Stimulated activated naive CD8-positive, alpha-beta T cell treated with anti-CD3 and anti-CD28 coated beads, Interleukin-15, Interleukin-2, amounts not matched to agents 100 ng/mL and 50 ng/mL, for 24 hours (primary cell): ENCODE measurements at regions not wholly inside any gene's neighbourhood (a gene's known extent, or its start where the extent isn't known, plus 50 kb on each side); places are given as distances from the start of the nearest gene placed in this dataset.
"Not testable (repeated sequence)": the region's sequence is repeated elsewhere in the genome, so short reads cannot be mapped to it uniquely, and the experiment has no call there.

Experiments used
- H3K27ac Mint-ChIP-seq: one replicate; pipeline ENCODE4 v1.8.0; 2021; ENCODE audit warnings: mild to moderate bottlenecking, mixed read lengths
- H3K27me3 Mint-ChIP-seq: one replicate; pipeline ENCODE4 v1.8.0; 2021; ENCODE audit warnings: mixed read lengths
- H3K36me3 Mint-ChIP-seq: one replicate; pipeline ENCODE4 v1.8.0; 2021; ENCODE audit warnings: low read depth, mixed read lengths
- H3K4me1 Mint-ChIP-seq: one replicate; pipeline ENCODE4 v1.8.0; 2021; ENCODE audit warnings: low read depth, mixed read lengths
- H3K4me3 Mint-ChIP-seq: one replicate; pipeline ENCODE4 v1.8.0; 2021; ENCODE audit warnings: mild to moderate bottlenecking, mixed read lengths
- H3K9me3 Mint-ChIP-seq: one replicate; pipeline ENCODE4 v1.8.0; 2021; ENCODE audit warnings: mixed read lengths

DNA sequence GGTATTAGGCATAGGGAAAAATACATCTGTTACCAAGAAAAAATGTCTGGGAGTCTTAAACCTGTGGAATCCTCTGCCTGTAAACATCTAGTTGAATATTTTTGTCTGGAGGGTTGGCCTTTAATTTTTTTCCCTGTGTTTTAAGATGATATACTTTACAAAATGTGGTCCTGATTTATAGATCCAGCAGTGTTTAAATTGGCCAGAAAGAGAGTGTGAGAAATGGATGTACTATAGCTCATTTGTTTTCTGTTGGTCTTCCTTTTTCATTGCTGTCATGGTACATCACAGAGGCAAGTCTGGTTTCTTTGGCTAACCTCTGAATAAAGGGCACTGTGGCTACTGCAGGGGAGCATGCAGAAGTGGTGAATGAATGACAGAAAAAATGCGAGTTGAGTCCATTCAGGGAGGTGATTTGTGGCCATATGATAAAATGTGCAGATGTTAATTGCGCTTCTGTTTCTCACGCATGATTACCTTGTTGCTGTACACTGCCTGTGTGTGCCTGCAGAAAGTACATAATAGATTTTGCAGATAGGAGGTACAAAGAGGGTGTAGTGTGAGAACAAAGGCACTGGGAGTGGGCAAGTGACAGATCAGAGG lies 150.0 kb downstream of the NFKBIZ start:
- Mint-ChIP-seq H3K27me3 (no peaks in the 10 kb centered on the region), H3K36me3 (no peaks in the 10 kb centered on the region), H3K27ac (no peak overlapping the region), H3K9me3 (no peaks in the 10 kb centered on the region), H3K4me3 (no peak overlapping the region), H3K4me1 (peaks cover 38% of the 10 kb centered on the region)

DNA sequence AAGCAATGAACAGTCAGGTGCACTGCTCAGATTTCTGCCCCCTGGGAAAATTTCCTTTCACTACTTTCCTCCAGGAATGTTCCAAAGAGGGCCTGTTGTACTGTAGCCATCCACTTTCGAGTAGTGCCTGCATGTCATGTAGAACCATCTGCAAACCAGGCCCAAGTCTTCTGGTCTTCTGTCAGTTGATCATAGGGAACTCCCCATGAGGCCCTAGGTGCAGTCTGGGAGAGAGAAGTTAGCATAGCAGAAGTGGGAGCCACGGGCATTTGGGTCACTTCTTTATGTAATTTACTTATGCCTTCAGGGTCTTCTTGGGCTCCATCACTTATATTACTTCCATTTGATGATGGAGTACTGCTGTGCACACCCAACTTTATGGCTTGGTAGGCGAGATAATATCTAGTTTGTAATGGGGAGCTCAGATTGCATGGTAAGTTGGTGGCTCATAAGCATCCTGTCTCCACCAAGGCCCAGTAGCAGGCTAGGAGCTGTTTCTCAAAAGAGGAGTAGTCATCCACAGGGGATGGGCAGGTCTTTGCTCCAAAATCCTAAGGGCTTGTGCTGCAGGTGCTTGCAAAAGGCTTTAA lies 151.4 kb downstream of the NFKBIZ start:
- no peak overlapping the region for H3K4me3 Mint-ChIP-seq
- peaks cover 23% of the 10 kb centered on the region for H3K4me1 Mint-ChIP-seq
- H3K27me3 Mint-ChIP-seq = no peaks in the 10 kb centered on the region
- H3K9me3 Mint-ChIP-seq = no peaks in the 10 kb centered on the region
- H3K27ac Mint-ChIP-seq = no peak overlapping the region
- no peaks in the 10 kb centered on the region for H3K36me3 Mint-ChIP-seq

DNA sequence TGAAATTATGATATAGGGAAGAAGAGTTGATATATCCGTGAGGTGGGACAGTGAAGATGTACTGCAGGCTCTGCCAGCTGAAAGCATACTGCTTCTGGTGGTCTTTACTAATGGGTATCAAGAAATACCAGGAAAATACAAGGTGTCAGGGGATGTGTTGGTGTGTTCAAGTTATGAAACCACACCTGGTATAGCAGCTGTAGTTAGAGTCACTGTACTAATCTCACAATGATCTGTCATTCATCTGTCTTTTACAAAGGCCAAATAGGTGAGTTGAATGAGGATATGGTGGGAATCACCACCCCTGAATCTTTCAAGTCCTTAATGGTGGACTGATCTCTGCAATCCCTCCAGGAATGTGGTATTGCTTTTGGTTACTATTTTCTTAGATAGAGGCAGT lies 152.7 kb downstream of the NFKBIZ start:
- Mint-ChIP-seq H3K36me3 (no peaks in the 10 kb centered on the region), H3K9me3 (no peaks in the 10 kb centered on the region), H3K4me3 (no peak overlapping the region), H3K27me3 (no peaks in the 10 kb centered on the region), H3K4me1 (peaks cover 10% of the 10 kb centered on the region), H3K27ac (no peak overlapping the region)

DNA sequence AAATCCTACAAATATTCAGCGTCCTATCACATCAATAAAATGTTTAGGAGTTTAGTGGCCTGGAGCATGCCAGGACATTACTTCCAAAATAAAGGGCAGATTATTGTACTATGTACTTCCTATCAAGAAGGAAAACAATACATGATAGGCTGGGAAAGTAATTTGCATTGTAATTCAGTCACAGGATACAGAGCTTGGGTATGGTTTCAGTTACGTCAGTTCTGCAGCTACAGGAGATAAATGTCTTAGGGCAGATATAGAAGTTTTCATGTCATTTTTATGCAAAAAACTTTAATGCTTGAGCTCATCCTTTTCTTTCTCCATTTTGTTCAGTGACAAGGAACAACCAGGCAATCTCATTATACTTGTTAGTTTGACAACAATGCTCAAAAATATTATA lies 155.2 kb downstream of the NFKBIZ start:
- peaks cover under 1% of the 10 kb centered on the region for H3K4me1 Mint-ChIP-seq
- no peaks in the 10 kb centered on the region for H3K27me3 Mint-ChIP-seq
- no peak overlapping the region for H3K4me3 Mint-ChIP-seq
- peaks cover 4% of the 10 kb centered on the region for H3K9me3 Mint-ChIP-seq
- H3K36me3 Mint-ChIP-seq = no peaks in the 10 kb centered on the region
- no peak overlapping the region for H3K27ac Mint-ChIP-seq

DNA sequence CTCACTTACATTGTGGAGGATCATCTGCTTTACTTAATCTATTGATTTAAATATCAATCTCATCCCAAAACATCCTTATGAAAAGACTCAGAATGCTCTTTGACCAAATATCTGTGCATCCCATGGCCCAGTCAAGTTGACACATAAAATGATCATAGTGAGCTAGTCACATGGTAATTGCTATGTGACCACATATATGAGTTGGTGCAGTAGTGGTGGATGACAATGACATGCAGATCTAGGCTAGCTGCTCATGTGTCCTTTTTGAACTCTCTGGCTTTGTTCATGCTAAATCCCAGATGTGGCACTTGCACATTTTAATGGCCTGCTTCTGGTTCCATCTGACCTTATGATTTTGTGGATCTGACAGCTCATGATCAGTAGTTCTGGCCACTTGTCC lies 156.2 kb downstream of the NFKBIZ start:
- peaks cover 4% of the 10 kb centered on the region for H3K9me3 Mint-ChIP-seq
- H3K27me3 Mint-ChIP-seq = no peaks in the 10 kb centered on the region
- H3K36me3 Mint-ChIP-seq = no peaks in the 10 kb centered on the region
- H3K4me3 Mint-ChIP-seq = no peak overlapping the region
- H3K4me1 Mint-ChIP-seq = no peaks in the 10 kb centered on the region
- H3K27ac Mint-ChIP-seq = no peak overlapping the region

DNA sequence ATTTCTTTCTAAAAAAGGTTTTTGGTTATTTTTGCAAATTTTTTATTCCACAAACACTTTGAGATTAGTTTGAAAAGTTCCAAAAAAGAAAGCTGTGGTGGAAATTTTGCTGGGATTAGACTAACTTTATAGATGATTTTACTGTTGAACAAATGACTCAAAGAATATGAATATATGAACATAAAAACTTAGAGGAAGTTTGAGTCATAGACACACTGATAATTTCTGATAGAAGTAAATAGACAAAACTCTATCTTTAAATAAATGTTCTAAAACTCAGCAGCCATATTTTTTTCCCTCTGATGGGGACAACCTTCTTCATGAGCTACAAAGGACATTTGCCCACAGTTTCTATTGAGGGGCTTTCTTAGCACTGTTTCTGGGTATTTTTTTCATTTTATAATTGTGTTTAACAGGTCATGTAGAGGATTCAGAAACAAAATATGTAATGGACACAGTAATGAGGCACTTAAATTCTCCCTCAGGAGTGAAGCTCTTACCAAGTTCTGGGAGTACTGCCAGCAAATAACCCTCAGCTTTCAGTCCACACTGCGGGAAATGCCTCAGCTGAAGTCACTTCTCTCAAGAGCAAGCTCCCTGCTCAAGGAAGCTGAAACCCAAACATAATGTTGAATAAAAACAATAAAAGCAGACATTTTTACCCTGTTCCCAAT lies 157.6 kb downstream of the NFKBIZ start:
- Mint-ChIP-seq H3K27me3 (no peaks in the 10 kb centered on the region), H3K27ac (no peak overlapping the region), H3K9me3 (peaks cover 4% of the 10 kb centered on the region), H3K4me3 (no peak overlapping the region), H3K36me3 (no peaks in the 10 kb centered on the region), H3K4me1 (no peaks in the 10 kb centered on the region)

DNA sequence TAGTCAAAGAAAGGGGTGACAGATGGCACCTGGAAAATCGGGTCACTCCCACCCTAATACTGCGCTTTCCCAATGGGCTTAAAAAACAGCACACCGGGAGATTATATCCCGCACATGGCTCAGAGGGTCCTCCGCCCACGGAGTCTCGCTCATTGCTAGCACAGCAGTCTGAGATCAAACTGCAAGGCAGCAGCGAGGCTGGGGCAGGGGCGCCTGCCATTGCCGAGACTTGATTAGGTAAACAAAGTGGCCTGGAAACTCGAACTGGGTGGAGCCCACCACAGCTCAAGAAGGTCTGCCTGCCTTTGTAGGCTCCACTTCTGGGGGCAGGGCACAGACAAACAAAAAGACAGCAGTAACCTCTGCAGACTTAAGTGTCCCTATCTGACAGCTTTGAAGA lies 159.1 kb downstream of the NFKBIZ start:
- not testable (repeated sequence) for H3K27ac Mint-ChIP-seq, H3K27me3 Mint-ChIP-seq, H3K9me3 Mint-ChIP-seq, H3K4me3 Mint-ChIP-seq, H3K4me1 Mint-ChIP-seq, H3K36me3 Mint-ChIP-seq

DNA sequence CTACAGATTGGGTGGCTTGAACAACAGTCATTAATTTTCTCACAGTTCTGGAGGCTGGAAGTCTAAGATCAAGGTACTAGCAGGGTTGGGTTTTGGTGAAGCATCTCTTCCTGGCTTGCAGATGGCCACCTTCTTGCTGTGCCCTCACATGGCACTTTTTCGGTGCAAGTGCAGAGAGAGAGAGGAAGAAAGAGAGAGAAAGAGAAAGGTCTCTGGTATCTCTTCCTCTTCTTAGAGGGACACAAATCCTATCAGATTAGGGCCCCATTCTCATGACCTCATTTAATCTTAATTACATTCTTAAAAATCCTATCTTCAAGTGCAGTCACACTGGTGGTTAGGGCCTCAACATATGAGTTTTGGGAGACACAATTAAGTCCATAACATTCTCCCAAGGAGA lies 167.1 kb downstream of the NFKBIZ start:
- H3K4me1 Mint-ChIP-seq = peaks cover 40% of the 10 kb centered on the region
- H3K4me3 Mint-ChIP-seq = no peak overlapping the region
- peaks cover 4% of the 10 kb centered on the region for H3K9me3 Mint-ChIP-seq
- no peak overlapping the region for H3K27ac Mint-ChIP-seq
- H3K27me3 Mint-ChIP-seq = peaks cover 8% of the 10 kb centered on the region
- H3K36me3 Mint-ChIP-seq = peaks cover 3% of the 10 kb centered on the region

DNA sequence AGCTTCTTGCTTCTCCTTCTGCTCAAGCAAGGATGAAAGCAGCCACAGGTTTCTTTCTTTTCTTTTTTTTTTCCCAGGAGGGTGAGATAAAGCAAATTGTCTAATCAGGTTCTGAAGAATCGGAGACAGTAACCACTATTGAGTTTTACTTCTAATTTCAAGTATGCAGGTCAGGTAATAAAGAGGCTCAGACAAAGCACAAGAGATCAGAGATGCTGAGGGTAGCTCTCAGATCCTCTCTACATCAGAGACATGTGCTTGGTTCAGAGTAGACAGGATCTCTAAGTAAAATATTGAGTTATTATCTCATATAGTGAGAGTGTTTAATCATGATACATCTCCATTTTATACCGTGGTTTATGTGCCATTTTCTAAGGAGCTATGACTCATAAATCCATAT lies 168.5 kb downstream of the NFKBIZ start:
- no peak overlapping the region for H3K4me3 Mint-ChIP-seq
- H3K36me3 Mint-ChIP-seq = peaks cover 3% of the 10 kb centered on the region
- H3K27me3 Mint-ChIP-seq = peaks cover 8% of the 10 kb centered on the region
- H3K4me1 Mint-ChIP-seq = peaks cover 40% of the 10 kb centered on the region
- H3K9me3 Mint-ChIP-seq = peaks cover 4% of the 10 kb centered on the region
- H3K27ac Mint-ChIP-seq = no peak overlapping the region

DNA sequence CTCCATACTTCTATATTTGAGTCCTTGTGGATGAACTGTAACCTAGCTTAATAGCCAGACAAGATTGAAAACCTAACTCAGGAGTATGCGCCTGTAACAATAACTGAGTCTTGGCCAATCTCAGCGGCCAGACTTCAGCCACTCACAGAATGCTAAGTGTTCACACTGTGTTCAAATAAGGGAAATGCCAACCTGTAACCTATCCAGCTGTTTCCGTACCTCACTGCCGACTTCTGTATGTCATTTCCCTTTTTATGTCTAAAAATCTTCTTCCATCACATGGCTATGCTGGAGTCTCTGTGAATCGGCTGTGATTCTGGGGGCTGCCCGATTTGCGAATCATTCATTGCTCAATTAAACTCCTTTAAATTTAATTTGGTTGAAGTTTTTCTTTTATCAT lies 169.2 kb downstream of the NFKBIZ start:
- Mint-ChIP-seq H3K36me3 (peaks cover 3% of the 10 kb centered on the region), H3K27me3 (peaks cover 8% of the 10 kb centered on the region), H3K9me3 (peaks cover 4% of the 10 kb centered on the region), H3K27ac (no peak overlapping the region), H3K4me1 (peaks cover 40% of the 10 kb centered on the region), H3K4me3 (no peak overlapping the region)

DNA sequence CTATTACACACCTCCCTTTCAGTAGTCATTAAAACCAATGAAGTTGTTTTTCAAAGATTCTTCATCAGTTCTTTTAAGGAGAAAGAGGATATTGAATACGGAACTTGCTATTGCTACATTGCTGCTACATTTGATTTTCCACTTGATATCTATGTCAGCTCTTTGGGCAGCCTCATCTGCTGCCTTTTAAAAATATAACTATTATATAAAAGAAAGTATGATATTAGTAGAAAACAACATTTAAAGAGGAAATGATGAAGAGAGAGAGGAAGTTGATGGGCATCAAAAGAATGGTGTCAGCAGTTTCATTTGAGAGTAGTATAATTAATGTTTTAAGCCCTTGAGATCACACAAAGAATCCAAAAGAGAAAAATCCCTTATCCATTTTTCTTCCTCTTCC lies 171.4 kb downstream of the NFKBIZ start:
- no peak overlapping the region for H3K4me3 Mint-ChIP-seq
- peaks cover 8% of the 10 kb centered on the region for H3K27me3 Mint-ChIP-seq
- H3K9me3 Mint-ChIP-seq = peaks cover 4% of the 10 kb centered on the region
- H3K36me3 Mint-ChIP-seq = peaks cover 3% of the 10 kb centered on the region
- H3K4me1 Mint-ChIP-seq = peaks cover 40% of the 10 kb centered on the region
- H3K27ac Mint-ChIP-seq = no peak overlapping the region

DNA sequence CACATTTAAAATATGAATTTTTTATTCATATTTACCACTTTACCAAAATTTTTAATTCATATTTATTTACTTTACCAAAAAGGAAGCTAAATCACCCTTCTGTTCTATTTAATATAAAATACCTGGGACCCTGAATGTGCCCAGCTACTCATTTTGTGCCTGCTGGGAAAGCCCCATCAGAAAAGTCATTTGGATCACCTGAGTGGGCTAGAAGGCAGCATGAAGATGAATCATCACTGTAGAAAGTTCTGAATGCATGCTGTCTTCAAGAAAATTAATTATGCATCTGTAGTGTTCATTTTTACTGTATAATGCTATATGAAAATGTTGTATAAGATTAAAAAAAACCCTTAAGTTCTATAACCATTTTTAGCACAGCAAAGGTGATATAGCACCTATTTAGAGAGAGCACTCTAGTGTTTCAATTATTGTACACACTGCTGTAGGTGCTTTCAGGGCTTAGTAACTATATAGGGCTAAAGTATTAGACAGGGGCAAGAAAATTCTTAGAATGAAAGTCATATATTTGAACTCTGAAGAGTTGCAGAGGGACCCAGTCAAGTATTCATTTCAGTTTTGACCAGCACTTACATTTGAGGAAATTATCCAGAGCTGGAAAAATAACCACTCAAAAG lies 175.1 kb downstream of the NFKBIZ start:
- H3K4me1 Mint-ChIP-seq = peaks cover 17% of the 10 kb centered on the region

DNA sequence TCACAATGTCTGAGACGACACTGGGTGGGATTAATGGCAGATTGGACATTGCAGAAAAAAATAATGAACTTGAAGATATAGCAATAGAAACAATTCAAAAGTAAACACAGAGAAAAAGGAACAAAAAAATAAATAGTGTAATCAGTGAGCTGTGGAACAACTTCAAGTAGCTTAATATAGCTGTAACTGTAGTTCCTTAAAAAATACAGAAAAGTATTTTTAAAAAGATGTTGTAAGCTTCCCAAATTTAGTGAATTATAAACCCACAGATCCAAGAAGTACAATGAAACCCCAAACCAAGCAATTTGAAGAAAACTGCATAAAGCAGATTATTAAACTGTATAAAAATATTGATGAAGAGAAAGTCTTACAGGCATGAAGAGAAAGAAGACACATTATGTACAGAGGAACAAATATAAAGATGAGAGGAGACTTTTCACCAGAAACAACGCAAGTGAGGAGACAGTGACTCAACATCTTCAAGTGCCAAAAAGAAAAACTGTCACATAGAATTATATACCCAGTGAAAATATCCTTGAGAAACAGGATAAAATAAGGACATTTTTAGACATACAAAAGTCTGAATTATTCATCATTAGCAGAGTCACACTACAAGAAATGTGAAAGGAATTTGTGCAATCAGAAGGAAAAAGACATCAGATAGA lies 176.4 kb downstream of the NFKBIZ start:
- Mint-ChIP-seq H3K27ac (no peak overlapping the region), H3K4me3 (no peak overlapping the region), H3K27me3 (no peaks in the 10 kb centered on the region), H3K36me3 (no peaks in the 10 kb centered on the region), H3K4me1 (peaks cover 7% of the 10 kb centered on the region), H3K9me3 (no peaks in the 10 kb centered on the region)

More for the DNA sequence above, 175.1 kb downstream of the NFKBIZ start:
- Mint-ChIP-seq H3K9me3 (no peaks in the 10 kb centered on the region), H3K27ac (no peak overlapping the region), H3K4me3 (no peak overlapping the region), H3K27me3 (peaks cover 8% of the 10 kb centered on the region), H3K36me3 (no peaks in the 10 kb centered on the region)

DNA sequence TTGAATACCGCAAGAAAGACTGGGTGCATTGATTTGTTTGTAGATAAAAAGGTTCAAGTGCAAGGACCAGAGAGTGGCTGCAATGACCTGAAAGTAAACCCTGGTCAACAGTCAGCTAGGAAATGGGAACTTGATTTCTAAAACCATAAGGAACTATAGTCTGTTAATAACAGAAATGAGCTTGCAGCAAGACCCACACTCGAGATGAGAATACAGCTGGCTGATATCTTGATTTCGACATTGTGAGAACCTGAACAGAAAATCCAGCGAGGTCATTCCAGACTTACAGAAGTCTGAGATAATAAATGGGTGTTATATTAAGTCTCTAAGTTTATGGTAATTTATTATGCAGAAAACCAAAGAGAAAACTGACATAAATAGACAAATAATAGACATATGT lies 177.3 kb downstream of the NFKBIZ start:
- Mint-ChIP-seq H3K27ac (no peak overlapping the region), H3K4me1 (peaks cover 6% of the 10 kb centered on the region), H3K36me3 (no peaks in the 10 kb centered on the region), H3K4me3 (no peak overlapping the region), H3K27me3 (no peaks in the 10 kb centered on the region), H3K9me3 (no peaks in the 10 kb centered on the region)

DNA sequence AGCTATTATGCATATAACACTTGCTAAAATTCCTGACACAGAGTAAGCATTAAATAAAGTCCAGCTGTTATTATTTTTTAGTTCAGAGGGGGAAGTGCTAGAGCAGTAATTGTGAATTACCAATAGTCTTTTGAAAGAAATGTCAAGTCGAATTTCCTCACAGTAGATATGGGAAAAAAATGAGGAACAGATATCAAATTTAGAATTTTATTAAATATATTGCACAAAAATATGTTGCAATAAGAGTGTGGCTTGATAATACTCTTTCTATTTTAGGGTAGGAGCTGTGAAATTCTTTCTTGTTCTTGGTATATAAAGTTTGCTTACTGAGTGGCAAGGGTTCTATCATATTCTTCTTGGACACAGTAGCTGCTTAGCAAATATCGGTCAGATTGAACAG lies 181.3 kb downstream of the NFKBIZ start:
- H3K9me3 Mint-ChIP-seq = no peaks in the 10 kb centered on the region

More for the DNA sequence above, 181.3 kb downstream of the NFKBIZ start:
- no peak overlapping the region for H3K27ac Mint-ChIP-seq
- no peaks in the 10 kb centered on the region for H3K36me3 Mint-ChIP-seq
- H3K27me3 Mint-ChIP-seq = no peaks in the 10 kb centered on the region
- H3K4me3 Mint-ChIP-seq = no peak overlapping the region
- H3K4me1 Mint-ChIP-seq = peaks cover 6% of the 10 kb centered on the region
